ENCODE measurements at regions not wholly inside any gene's neighbourhood (a gene's known extent, or its start where the extent isn't known, plus 50 kb on each side); places are given as distances from the start of the nearest gene placed in this dataset.
A peak's percentile ranks its signal among the peaks of the same experiment; 100 is the strongest.

DNA sequence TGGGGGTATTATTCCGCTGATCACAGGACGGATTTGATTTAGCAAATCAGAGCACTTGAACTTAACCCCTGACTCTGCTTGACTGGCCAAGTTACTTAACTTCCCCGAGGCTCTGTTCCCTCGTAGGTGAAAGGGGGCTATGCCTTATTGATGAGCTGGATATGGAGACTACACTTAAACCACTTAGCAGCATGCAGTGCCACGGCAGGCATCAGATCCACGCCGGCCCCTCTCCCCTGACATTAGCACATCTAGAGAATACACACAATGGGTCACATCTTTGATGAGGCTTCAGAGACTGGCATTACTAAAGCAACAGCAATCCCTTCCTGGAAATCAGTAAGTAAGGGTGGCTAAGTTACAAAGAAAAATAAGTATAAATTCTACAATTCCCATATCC lies 71.0 kb downstream of the ABCC12 start:
- Histone ChIP-seq H3K4me2 (ENCODE audit: extremely low read depth, insufficient read depth, low read length) (no peak overlapping the region), H3K4me3 (replicated peaks in 1 of 4; ENCODE audit: control extremely low read depth in 1 of 4, insufficient read depth in 1 of 4, low read depth in 3 of 4, low read length in 4 of 4) (no peak overlapping the region), H3K27ac (ENCODE audit: insufficient read depth, low read length) (no peak overlapping the region), H3K27me3 (ENCODE audit: control insufficient read depth, insufficient read depth, low read length) (no peaks in the 10 kb centered on the region), H4K20me1 (ENCODE audit: control insufficient read depth, extremely low read depth, insufficient read depth, low read length) (no peaks in the 10 kb centered on the region), H3K9me3 (ENCODE audit: control insufficient read depth, insufficient read depth, low read depth, low read length) (no peaks in the 10 kb centered on the region), H2AFZ (ENCODE audit: low read length) (no peak overlapping the region), H3K79me2 (ENCODE audit: control insufficient read depth, insufficient read depth, low read length) (no peaks in the 10 kb centered on the region), H3K36me3 (ENCODE audit: control insufficient read depth, insufficient read depth, low read length) (no peaks in the 10 kb centered on the region), H3K4me1 (ENCODE audit: control insufficient read depth, extremely low read depth, insufficient read depth, low read length) (peaks cover 4% of the 10 kb centered on the region), H3K9ac (ENCODE audit: insufficient read depth, low read length) (no peak overlapping the region)
- TF ChIP-seq, protein P1, sequence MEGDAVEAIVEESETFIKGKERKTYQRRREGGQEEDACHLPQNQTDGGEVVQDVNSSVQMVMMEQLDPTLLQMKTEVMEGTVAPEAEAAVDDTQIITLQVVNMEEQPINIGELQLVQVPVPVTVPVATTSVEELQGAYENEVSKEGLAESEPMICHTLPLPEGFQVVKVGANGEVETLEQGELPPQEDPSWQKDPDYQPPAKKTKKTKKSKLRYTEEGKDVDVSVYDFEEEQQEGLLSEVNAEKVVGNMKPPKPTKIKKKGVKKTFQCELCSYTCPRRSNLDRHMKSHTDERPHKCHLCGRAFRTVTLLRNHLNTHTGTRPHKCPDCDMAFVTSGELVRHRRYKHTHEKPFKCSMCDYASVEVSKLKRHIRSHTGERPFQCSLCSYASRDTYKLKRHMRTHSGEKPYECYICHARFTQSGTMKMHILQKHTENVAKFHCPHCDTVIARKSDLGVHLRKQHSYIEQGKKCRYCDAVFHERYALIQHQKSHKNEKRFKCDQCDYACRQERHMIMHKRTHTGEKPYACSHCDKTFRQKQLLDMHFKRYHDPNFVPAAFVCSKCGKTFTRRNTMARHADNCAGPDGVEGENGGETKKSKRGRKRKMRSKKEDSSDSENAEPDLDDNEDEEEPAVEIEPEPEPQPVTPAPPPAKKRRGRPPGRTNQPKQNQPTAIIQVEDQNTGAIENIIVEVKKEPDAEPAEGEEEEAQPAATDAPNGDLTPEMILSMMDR (conservative IDR thresholded peaks at IDR 0.05 in 1 of 2, IDR thresholded peaks at IDR 0.05 in 1 of 2; ENCODE audit: low read depth in 1 of 2, low read length in 2 of 2): no peak
- no peak for TF ChIP-seq EZH2 (IDR thresholded peaks at IDR 0.05; ENCODE audit: low read length, missing control alignments)
- DNase-seq (ENCODE audit: low read depth in 2 of 2): no peak

- DNase-seq (ENCODE audit: low read depth in 2 of 2): peak; percentile 21 to 92
- TF ChIP-seq, protein P1 (conservative IDR thresholded peaks at IDR 0.05 in 1 of 2, IDR thresholded peaks at IDR 0.05 in 1 of 2; ENCODE audit: low read depth in 1 of 2, low read length in 2 of 2): no peak
- no peak for TF ChIP-seq EZH2 (IDR thresholded peaks at IDR 0.05; ENCODE audit: low read length, missing control alignments)
- Histone ChIP-seq H3K4me1 (ENCODE audit: control insufficient read depth, extremely low read depth, insufficient read depth, low read length) (peaks cover 4% of the 10 kb centered on the region), H3K36me3 (ENCODE audit: control insufficient read depth, insufficient read depth, low read length) (no peaks in the 10 kb centered on the region), H3K9me3 (ENCODE audit: control insufficient read depth, insufficient read depth, low read depth, low read length) (no peaks in the 10 kb centered on the region), H2AFZ (ENCODE audit: low read length) (no peak overlapping the region), H3K9ac (ENCODE audit: insufficient read depth, low read length) (no peak overlapping the region), H3K27me3 (ENCODE audit: control insufficient read depth, insufficient read depth, low read length) (no peaks in the 10 kb centered on the region), H3K27ac (ENCODE audit: insufficient read depth, low read length) (no peak overlapping the region), H3K79me2 (ENCODE audit: control insufficient read depth, insufficient read depth, low read length) (no peaks in the 10 kb centered on the region), H3K4me3 (replicated peaks in 1 of 4; ENCODE audit: control extremely low read depth in 1 of 4, insufficient read depth in 1 of 4, low read depth in 3 of 4, low read length in 4 of 4) (no peak overlapping the region), H4K20me1 (ENCODE audit: control insufficient read depth, extremely low read depth, insufficient read depth, low read length) (no peaks in the 10 kb centered on the region), H3K4me2 (ENCODE audit: extremely low read depth, insufficient read depth, low read length) (no peak overlapping the region)
Observed at GRCh38 chr16:48082516-48082915, 73.3 kb downstream of the ABCC12 start.

DNA sequence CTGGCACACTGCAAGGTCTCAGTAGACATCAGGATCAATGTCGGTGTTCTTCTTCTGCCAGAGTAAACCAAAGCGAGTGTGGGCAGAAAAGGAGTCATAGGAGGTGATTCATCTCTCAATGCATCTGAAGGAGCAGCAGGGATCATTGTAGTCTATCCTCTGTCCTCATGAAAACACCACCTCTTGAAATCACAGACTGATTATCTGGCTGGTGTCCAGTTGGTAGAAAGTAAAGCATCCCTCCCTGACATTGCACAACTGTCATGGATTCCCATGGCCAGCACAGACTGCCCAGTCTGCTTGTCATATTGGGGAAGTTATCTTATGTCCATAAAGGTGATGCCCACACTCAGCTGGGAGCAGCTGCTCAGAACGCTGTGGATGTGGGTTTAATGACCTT lies 74.1 kb downstream of the ABCC12 start:
- Histone ChIP-seq H3K4me1 (ENCODE audit: control insufficient read depth, extremely low read depth, insufficient read depth, low read length) (peaks cover 4% of the 10 kb centered on the region), H3K27me3 (ENCODE audit: control insufficient read depth, insufficient read depth, low read length) (no peaks in the 10 kb centered on the region), H2AFZ (ENCODE audit: low read length) (no peak overlapping the region), H3K9me3 (ENCODE audit: control insufficient read depth, insufficient read depth, low read depth, low read length) (no peaks in the 10 kb centered on the region), H3K4me3 (replicated peaks in 1 of 4; ENCODE audit: control extremely low read depth in 1 of 4, insufficient read depth in 1 of 4, low read depth in 3 of 4, low read length in 4 of 4) (no peak overlapping the region), H3K79me2 (ENCODE audit: control insufficient read depth, insufficient read depth, low read length) (no peaks in the 10 kb centered on the region), H3K36me3 (ENCODE audit: control insufficient read depth, insufficient read depth, low read length) (no peaks in the 10 kb centered on the region), H3K27ac (ENCODE audit: insufficient read depth, low read length) (no peak overlapping the region), H4K20me1 (ENCODE audit: control insufficient read depth, extremely low read depth, insufficient read depth, low read length) (no peaks in the 10 kb centered on the region), H3K4me2 (ENCODE audit: extremely low read depth, insufficient read depth, low read length) (no peak overlapping the region), H3K9ac (ENCODE audit: insufficient read depth, low read length) (no peak overlapping the region)
- no peak for TF ChIP-seq EZH2 (IDR thresholded peaks at IDR 0.05; ENCODE audit: low read length, missing control alignments)
- TF ChIP-seq, protein P1 (conservative IDR thresholded peaks at IDR 0.05 in 1 of 2, IDR thresholded peaks at IDR 0.05 in 1 of 2; ENCODE audit: low read depth in 1 of 2, low read length in 2 of 2): no peak
- DNase-seq (ENCODE audit: low read depth in 2 of 2): peak; percentile 67 to 93

Data from fibroblast of lung (primary cell).